CD4-positive, alpha-beta T cell treated with Interleukin-1 beta for 1 hour (primary cell): ENCODE measurements at regions not wholly inside any gene's neighbourhood (a gene's known extent, or its start where the extent isn't known, plus 50 kb on each side); places are given as distances from the start of the nearest gene placed in this dataset.
"Not testable (repeated sequence)": the region's sequence is repeated elsewhere in the genome, so short reads cannot be mapped to it uniquely, and the experiment has no call there.

Source experiments
- DNase-seq, 2 donors: peaks; one replicate each; pipeline ENCODE4 v3.0.0-alpha.2; 2020 to 2022

- no peak for DNase-seq
Observed at GRCh38 chr1:192418552-192419285, 101.9 kb downstream of the RGS21 start.

GRCh38 chr1:192430644-192431043 lies 113.9 kb downstream of the RGS21 start:
- no peak for DNase-seq

GRCh38 chr1:192435704-192436103 lies 118.9 kb downstream of the RGS21 start:
- DNase-seq = no peak

- no peak for DNase-seq
Observed at GRCh38 chr1:192436441-192437078, 119.8 kb downstream of the RGS21 start.

- no peak for DNase-seq
Observed at GRCh38 chr1:192438737-192439136, 121.9 kb downstream of the RGS21 start.

- no peak for DNase-seq
Observed at GRCh38 chr1:192439373-192440025, 122.7 kb downstream of the RGS21 start.

GRCh38 chr1:192441492-192441891 lies 124.7 kb downstream of the RGS21 start:
- DNase-seq = no peak

- no peak for DNase-seq
Observed at GRCh38 chr1:192442736-192443135, 125.9 kb downstream of the RGS21 start.

- no peak for DNase-seq
Observed at GRCh38 chr1:192443616-192444015, 126.8 kb downstream of the RGS21 start.

- no peak for DNase-seq
Observed at GRCh38 chr1:192445241-192445640, 128.4 kb downstream of the RGS21 start.

- DNase-seq = peak; percentile 15 to 57
Observed at GRCh38 chr1:192445839-192446489, 129.2 kb downstream of the RGS21 start.

GRCh38 chr1:192448026-192448578 lies 127.5 kb upstream of the RGS1 start:
- DNase-seq = no peak

- no peak for DNase-seq
Observed at GRCh38 chr1:192453360-192453992, 122.1 kb upstream of the RGS1 start.

- no peak for DNase-seq
Observed at GRCh38 chr1:192459467-192459866, 116.1 kb upstream of the RGS1 start.

- DNase-seq = no peak
Observed at GRCh38 chr1:192461684-192462083, 113.9 kb upstream of the RGS1 start.

- DNase-seq = no peak
Observed at GRCh38 chr1:192462616-192463015, 113.0 kb upstream of the RGS1 start.

GRCh38 chr1:192463661-192464060 lies 111.9 kb upstream of the RGS1 start:
- no peak for DNase-seq

- not testable (repeated sequence) for DNase-seq
Observed at GRCh38 chr1:192465221-192465620, 110.4 kb upstream of the RGS1 start.

- DNase-seq = peak in 1 of 2 donors; percentile 50
Observed at GRCh38 chr1:192474080-192474683, 101.4 kb upstream of the RGS1 start.

GRCh38 chr1:192475329-192475728 lies 100.2 kb upstream of the RGS1 start:
- no peak for DNase-seq

- DNase-seq = no peak
Observed at GRCh38 chr1:192475970-192476369, 99.6 kb upstream of the RGS1 start.

GRCh38 chr1:192476802-192477298 lies 98.7 kb upstream of the RGS1 start:
- DNase-seq = peak; percentile 6 to 14
